Transverse colon (tissue), 4 donors: ENCODE measurements at regions not wholly inside any gene's neighbourhood (a gene's known extent, or its start where the extent isn't known, plus 50 kb on each side); places are given as distances from the start of the nearest gene placed in this dataset.

Experiments used
- DNase-seq: peaks from one replicate; pipeline ENCODE4 v3.0.0-alpha.2; 2019
- H3K27ac ChIP-seq, 4 donors: fragments of 200-600 bp; sonication (generic); 2 replicates each; pipeline ENCODE4 v1.5.1; 2016 to 2018; ENCODE audit warnings: inconsistent platforms in 4 of 4
- H3K27me3 ChIP-seq: fragments of 200-600 bp; sonication (generic); 2 replicates; pipeline ENCODE4 v1.5.1; 2017; ENCODE audit warnings: inconsistent platforms
- H3K36me3 ChIP-seq, 4 donors: fragments of 200-600 bp; sonication (generic); 2 replicates each; pipeline ENCODE4 v1.5.1; 2017 to 2019; ENCODE audit warnings: inconsistent platforms in 4 of 4
- H3K4me1 ChIP-seq, 4 donors: fragments of 200-600 bp; sonication (generic); 2 replicates each; pipeline ENCODE4 v1.5.1; 2017 to 2020; ENCODE audit warnings: inconsistent platforms in 4 of 4
- H3K4me3 ChIP-seq, 4 donors: fragments of 200-600 bp; sonication (generic); 1 replicate in 1 of 4; 2 replicates in 3 of 4; pipeline versions ENCODE4 v1.5.1 to v1.6.1; 2017 to 2019; ENCODE audit warnings: inconsistent platforms in 4 of 4
- H3K9me3 ChIP-seq, 2 donors: fragments of 200-600 bp; sonication (generic); 2 replicates each; pipeline ENCODE4 v1.5.1; 2017 to 2019; ENCODE audit warnings: inconsistent platforms in 2 of 2
- EP300 ChIP-seq: sonication (generic); formaldehyde crosslinking; IDR thresholded peaks from one replicate; pipeline ENCODE4 v1.6.1; 2017; ENCODE audit warnings: antibody characterized with exemption, low read depth
- WGBS, 2 donors: methylation state at CpG; one replicate each; pipeline ENCODE4 v1.1.5; 2018; ENCODE audit warnings: low coverage in 1 of 2; 5-methylcytosine and 5-hydroxymethylcytosine counted together
- in situ Hi-C, 4 donors: fragments of 200-750 bp; cut with MboI; loops; one replicate each; pipeline versions ENCODE4 v1.15.0 to v1.15.1; 2017; ENCODE audit warnings: low sequenced_read_pairs in 3 of 4, low pct_ligation_motif_present in 1 of 4, low pct_unique_long_range_greater_than_20kb in 1 of 4
- intact Hi-C: fragments of 100-400 bp; cut with DNase I; formaldehyde crosslinking; loops from one replicate; pipeline ENCODE4 v1.15.1; 2023; ENCODE audit warnings: low total_unique reads

DNA sequence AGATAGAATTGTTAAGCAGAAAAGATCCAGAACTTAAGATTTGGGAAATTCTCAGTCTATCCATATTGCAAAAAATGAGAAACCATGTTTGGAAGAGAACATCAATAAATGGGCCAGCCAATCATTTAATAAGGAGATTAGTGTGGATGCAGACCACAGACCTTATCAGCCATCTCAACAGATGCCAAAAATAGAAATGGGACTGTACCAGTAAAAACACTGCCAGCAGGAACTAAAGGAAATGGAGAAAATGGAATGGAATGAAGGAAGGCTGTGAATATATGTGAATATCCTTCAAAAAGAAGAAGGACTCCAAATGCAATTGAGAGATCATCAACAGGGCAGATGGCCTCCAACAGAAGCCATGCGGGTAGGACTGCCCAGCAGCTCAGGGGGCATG, 52.7 kb upstream of the ZNF618 start:
- in situ Hi-C loops, result loop anchor here in 3 of 4 donors (10.0 to 25.0 kb wide), 3 partner anchors 59 to 464 kb away; no protein-coding TSS in a partner anchor
- Histone ChIP-seq H3K9me3 (no peaks in the 10 kb centered on the region), H3K27ac (no peak overlapping the region), H3K36me3 (no peaks in the 10 kb centered on the region), H3K4me1 (no peaks in the 10 kb centered on the region), H3K4me3 (no peak overlapping the region), H3K27me3 (peaks cover 12% of the 10 kb centered on the region)
- no peak for TF ChIP-seq EP300
- no peak for DNase-seq
- intact Hi-C loops, result no loop called here
- WGBS, 2 donors, result 88 to 96% methylated on average over 1 of the region's 1 CpG
